ENCODE measurements at regions not wholly inside any gene's neighbourhood (a gene's known extent, or its start where the extent isn't known, plus 50 kb on each side); places are given as distances from the start of the nearest gene placed in this dataset.

- no peak for TF ChIP-seq POLR2A (IDR thresholded peaks at IDR 0.05; ENCODE audit: insufficient read depth in 1 of 2, low read depth in 2 of 2, low read length in 2 of 2)
- TF ChIP-seq EP300 (IDR thresholded peaks at IDR 0.05; ENCODE audit: low read depth in 2 of 2, low read length in 2 of 2) = no peak
- TF ChIP-seq EP300 (CRISPR knock-in tag; IDR thresholded peaks at IDR 0.05; ENCODE audit: borderline replicate concordance) = no peak
- TF ChIP-seq HNRNPH1 (optimal IDR thresholded peaks at IDR 0.05; ENCODE audit: low read depth, low read length) = no peak
- no peak for TF ChIP-seq BRF2 (CRISPR knock-in tag; IDR thresholded peaks at IDR 0.05)
- TF ChIP-seq ZNF546 (CRISPR knock-in tag; conservative IDR thresholded peaks at IDR 0.05) = no peak
- TF ChIP-seq, protein P1, sequence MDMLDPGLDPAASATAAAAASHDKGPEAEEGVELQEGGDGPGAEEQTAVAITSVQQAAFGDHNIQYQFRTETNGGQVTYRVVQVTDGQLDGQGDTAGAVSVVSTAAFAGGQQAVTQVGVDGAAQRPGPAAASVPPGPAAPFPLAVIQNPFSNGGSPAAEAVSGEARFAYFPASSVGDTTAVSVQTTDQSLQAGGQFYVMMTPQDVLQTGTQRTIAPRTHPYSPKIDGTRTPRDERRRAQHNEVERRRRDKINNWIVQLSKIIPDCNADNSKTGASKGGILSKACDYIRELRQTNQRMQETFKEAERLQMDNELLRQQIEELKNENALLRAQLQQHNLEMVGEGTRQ (IDR thresholded peaks at IDR 0.05; ENCODE audit: low read depth, low read length) = no peak
- TF ChIP-seq, protein P1 (CRISPR knock-in tag; IDR thresholded peaks at IDR 0.05; ENCODE audit: borderline replicate concordance) = no peak
- no peak for TF ChIP-seq TAF1 (CRISPR knock-in tag; IDR thresholded peaks at IDR 0.05)
- no peak for TF ChIP-seq SETDB1 (CRISPR knock-in tag; IDR thresholded peaks at IDR 0.05; ENCODE audit: borderline replicate concordance)
- no peak for TF ChIP-seq U2AF1 (optimal IDR thresholded peaks at IDR 0.05; ENCODE audit: low read depth, low read length)
- TF ChIP-seq FOXK1 (CRISPR knock-in tag; IDR thresholded peaks at IDR 0.05; ENCODE audit: borderline replicate concordance, low read depth) = no peak
- no peak for TF ChIP-seq U2AF2 (IDR thresholded peaks at IDR 0.05; ENCODE audit: low read depth, low read length)
- TF ChIP-seq ZFY (CRISPR knock-in tag; IDR thresholded peaks at IDR 0.05) = no peak
- no peak for TF ChIP-seq ZBTB1 (CRISPR knock-in tag; IDR thresholded peaks at IDR 0.05; ENCODE audit: borderline replicate concordance)
These were observed 381.1 kb upstream of the KAZN start for GRCh38 chr1:14217384-14217783.
